ENCODE measurements at regions not wholly inside any gene's neighbourhood (a gene's known extent, or its start where the extent isn't known, plus 50 kb on each side); places are given as distances from the start of the nearest gene placed in this dataset.

DNA sequence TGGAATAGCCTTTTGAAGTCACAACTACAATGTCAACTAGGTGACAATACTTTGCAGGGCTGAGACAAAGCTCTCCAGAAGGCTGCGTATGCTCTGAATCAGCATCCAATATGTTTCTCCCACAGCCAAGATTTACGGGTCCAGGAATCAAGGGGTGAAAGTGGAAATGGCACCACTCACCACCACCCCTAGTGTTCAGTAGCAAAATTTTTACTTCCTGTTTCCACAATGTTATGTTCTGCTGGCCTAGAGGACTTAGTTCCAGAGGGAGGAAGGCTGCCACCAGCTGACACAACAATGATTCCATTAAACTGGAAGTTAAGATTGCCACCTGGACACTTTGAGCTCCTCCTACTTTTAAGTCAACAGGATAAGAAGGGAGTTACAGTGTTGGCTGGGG lies 68.5 kb upstream of the MPEG1 start:
- TF ChIP-seq, protein P1, sequence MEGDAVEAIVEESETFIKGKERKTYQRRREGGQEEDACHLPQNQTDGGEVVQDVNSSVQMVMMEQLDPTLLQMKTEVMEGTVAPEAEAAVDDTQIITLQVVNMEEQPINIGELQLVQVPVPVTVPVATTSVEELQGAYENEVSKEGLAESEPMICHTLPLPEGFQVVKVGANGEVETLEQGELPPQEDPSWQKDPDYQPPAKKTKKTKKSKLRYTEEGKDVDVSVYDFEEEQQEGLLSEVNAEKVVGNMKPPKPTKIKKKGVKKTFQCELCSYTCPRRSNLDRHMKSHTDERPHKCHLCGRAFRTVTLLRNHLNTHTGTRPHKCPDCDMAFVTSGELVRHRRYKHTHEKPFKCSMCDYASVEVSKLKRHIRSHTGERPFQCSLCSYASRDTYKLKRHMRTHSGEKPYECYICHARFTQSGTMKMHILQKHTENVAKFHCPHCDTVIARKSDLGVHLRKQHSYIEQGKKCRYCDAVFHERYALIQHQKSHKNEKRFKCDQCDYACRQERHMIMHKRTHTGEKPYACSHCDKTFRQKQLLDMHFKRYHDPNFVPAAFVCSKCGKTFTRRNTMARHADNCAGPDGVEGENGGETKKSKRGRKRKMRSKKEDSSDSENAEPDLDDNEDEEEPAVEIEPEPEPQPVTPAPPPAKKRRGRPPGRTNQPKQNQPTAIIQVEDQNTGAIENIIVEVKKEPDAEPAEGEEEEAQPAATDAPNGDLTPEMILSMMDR (IDR thresholded peaks at IDR 0.05): peak in 1 of 3 experiments; percentile 16
- no peak for TF ChIP-seq POLR2A (IDR thresholded peaks at IDR 0.05)
